ENCODE measurements at regions not wholly inside any gene's neighbourhood (a gene's known extent, or its start where the extent isn't known, plus 50 kb on each side); places are given as distances from the start of the nearest gene placed in this dataset.

DNA sequence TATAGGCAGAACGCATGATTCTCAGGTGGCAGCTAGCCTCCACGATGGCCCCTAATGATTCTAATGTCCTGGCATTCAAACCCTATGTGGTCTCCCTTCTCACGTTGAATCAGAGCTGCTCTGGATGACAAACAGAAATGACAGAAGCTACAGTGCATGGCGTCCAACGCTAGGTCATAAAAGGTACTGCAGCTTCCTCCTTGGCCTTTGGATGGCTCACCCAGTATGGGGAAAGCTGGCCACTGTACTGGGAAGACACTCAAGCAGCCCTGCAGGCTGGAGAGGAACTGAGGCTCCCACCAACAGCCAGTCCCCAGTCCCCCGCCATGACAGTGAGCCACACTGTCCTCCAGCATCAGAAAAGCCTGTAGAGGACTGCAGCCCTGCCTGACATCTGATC is 286.3 kb downstream of the FAM43A start:
- no peak overlapping the region for H3K14ac ChIP-seq (replicated peaks; ENCODE audit: low read depth, low read length)
- H3K79me1 ChIP-seq (ENCODE audit: low read depth in 1 of 2, low read length in 2 of 2), result no peaks in the 10 kb centered on the region
- no peak overlapping the region for H3K23ac ChIP-seq (ENCODE audit: low read depth, low read length)
- ChIA-PET CTCF (no interaction called here), POLR2A (ENCODE audit: unreplicated experiment) (no interaction called here)
- WGBS, 2 experiments (ENCODE audit: extremely low coverage in 2 of 2, insufficient read length in 1 of 2), result 66% methylated on average over 5 of the region's 6 CpGs; no CpG with 5 or more reads in 1 of the 2 experiments
- TF ChIP-seq, protein P1, sequence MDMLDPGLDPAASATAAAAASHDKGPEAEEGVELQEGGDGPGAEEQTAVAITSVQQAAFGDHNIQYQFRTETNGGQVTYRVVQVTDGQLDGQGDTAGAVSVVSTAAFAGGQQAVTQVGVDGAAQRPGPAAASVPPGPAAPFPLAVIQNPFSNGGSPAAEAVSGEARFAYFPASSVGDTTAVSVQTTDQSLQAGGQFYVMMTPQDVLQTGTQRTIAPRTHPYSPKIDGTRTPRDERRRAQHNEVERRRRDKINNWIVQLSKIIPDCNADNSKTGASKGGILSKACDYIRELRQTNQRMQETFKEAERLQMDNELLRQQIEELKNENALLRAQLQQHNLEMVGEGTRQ (IDR thresholded peaks at IDR 0.05; ENCODE audit: low read depth, low read length), result no peak
- TF ChIP-seq NFE2L2 (IDR thresholded peaks at IDR 0.05; ENCODE audit: low read depth, low read length) (no peak), RFX5 (IDR thresholded peaks at IDR 0.05; ENCODE audit: low read depth, low read length) (no peak), FOS (IDR thresholded peaks at IDR 0.05; ENCODE audit: low read depth, low read length) (no peak), BHLHE40 (IDR thresholded peaks at IDR 0.05; ENCODE audit: low read depth, low read length) (no peak), MXI1 (IDR thresholded peaks at IDR 0.05; ENCODE audit: borderline replicate concordance, low read depth, low read length) (no peak), MAFK (IDR thresholded peaks at IDR 0.05; ENCODE audit: low read depth, low read length) (no peak), CEBPB (IDR thresholded peaks at IDR 0.05; ENCODE audit: low read depth, low read length) (no peak), POLR2A (IDR thresholded peaks at IDR 0.05; ENCODE audit: low read depth, low read length) (no peak), RCOR1 (IDR thresholded peaks at IDR 0.05; ENCODE audit: insufficient replicate concordance, low read length) (no peak), SMC3 (IDR thresholded peaks at IDR 0.05; ENCODE audit: low read depth, low read length) (no peak)
- H3K18ac ChIP-seq (ENCODE audit: low read depth, low read length), result no peak overlapping the region
- no peak overlapping the region for H2BK5ac ChIP-seq (ENCODE audit: low read depth, low read length, poor library complexity, severe bottlenecking)
- BruUV-seq (replicated peaks), result no TSS peak
- H3K9me1 ChIP-seq (ENCODE audit: insufficient read depth, low read length), result no peaks in the 10 kb centered on the region
- H3K9me3 ChIP-seq (ENCODE audit: control insufficient read depth, insufficient read depth, low read length), result no peaks in the 10 kb centered on the region; the same call in 1 of the 2 replicates
- H3K27me3 ChIP-seq (ENCODE audit: control insufficient read depth, insufficient read depth, low read length), result peaks cover 42% of the 10 kb centered on the region
- H2AFZ ChIP-seq (replicated peaks; ENCODE audit: low read length, poor library complexity), result no peak overlapping the region
- H3K4ac ChIP-seq (ENCODE audit: low read depth, low read length), result no peak overlapping the region
- no peak overlapping the region for H4K8ac ChIP-seq (ENCODE audit: low read depth in 2 of 2, low read length in 2 of 2)
- no peaks in the 10 kb centered on the region for H3K4me1 ChIP-seq (ENCODE audit: control insufficient read depth, insufficient read depth, low read length)
- H2AK5ac ChIP-seq (ENCODE audit: low read depth, low read length), result no peak overlapping the region
- H3K27ac ChIP-seq (ENCODE audit: insufficient read depth, low read length), result no peak overlapping the region
- no peak overlapping the region for H3K4me3 ChIP-seq (ENCODE audit: insufficient read depth, low read depth, low read length)
- DNase-seq (no peak), ATAC-seq (ENCODE audit: low read depth) (no peak)
- H4K91ac ChIP-seq (ENCODE audit: insufficient read depth, low read depth, low read length), result no peak overlapping the region
- no peaks in the 10 kb centered on the region for H4K20me1 ChIP-seq (ENCODE audit: insufficient read depth, low read length)
- H4K5ac ChIP-seq (ENCODE audit: low read depth, low read length), result no peak overlapping the region
- no peak overlapping the region for H3K56ac ChIP-seq (ENCODE audit: extremely low read depth, insufficient read depth, low read length)
- H3K36me3 ChIP-seq (ENCODE audit: control insufficient read depth, insufficient read depth, low read length), result no peaks in the 10 kb centered on the region
- no peak overlapping the region for H2BK15ac ChIP-seq (ENCODE audit: low read depth, low read length)
- intact Hi-C loops (cut with micrococcal nuclease) (loop anchor here (2.0 kb wide), 1 partner anchor 71 kb away; no protein-coding TSS in a partner anchor), dilution Hi-C loops (cut with HindIII; ENCODE audit: low sequenced_read_pairs, unreplicated experiment) (no loop called here), in situ Hi-C loops (cut with MboI; ENCODE audit: low sequenced_read_pairs) (no loop called here)
- no peak overlapping the region for H2BK120ac ChIP-seq (ENCODE audit: low read depth, low read length)
- no peak overlapping the region for H3K9ac ChIP-seq (ENCODE audit: low read depth, low read length)
- no peak overlapping the region for H2AK9ac ChIP-seq (replicated peaks; ENCODE audit: low read depth, low read length, poor library complexity)
- H3K4me2 ChIP-seq (ENCODE audit: low read depth, low read length), result no peak overlapping the region
- no peak overlapping the region for H2BK20ac ChIP-seq (ENCODE audit: low read depth, low read length)

Data from IMR-90 (cell line).